ENCODE measurements at regions not wholly inside any gene's neighbourhood (a gene's known extent, or its start where the extent isn't known, plus 50 kb on each side); places are given as distances from the start of the nearest gene placed in this dataset.
"Not testable (repeated sequence)": the region's sequence is repeated elsewhere in the genome, so short reads cannot be mapped to it uniquely, and the experiment has no call there.

GRCh38 chr2:35443087-35443486 is 912.5 kb upstream of the CRIM1 start:
- TF ChIP-seq CTCF (IDR thresholded peaks at IDR 0.05; ENCODE audit: insufficient read depth, low read length, severe bottlenecking): no peak
- Histone ChIP-seq H3K36me3 (ENCODE audit: control insufficient read depth, insufficient read depth, low read length) (no peaks in the 10 kb centered on the region), H3K27me3 (ENCODE audit: control insufficient read depth, insufficient read depth, low read length) (no peaks in the 10 kb centered on the region), H3K4me3 (ENCODE audit: low read depth, low read length) (no peak overlapping the region)
- FAIRE-seq (no peak), DNase-seq (ENCODE audit: low read depth) (no peak)

- H3K27me3 ChIP-seq (ENCODE audit: control insufficient read depth, insufficient read depth, low read length); FAIRE-seq; DNase-seq (ENCODE audit: low read depth); H3K4me3 ChIP-seq (ENCODE audit: low read depth, low read length); H3K36me3 ChIP-seq (ENCODE audit: control insufficient read depth, insufficient read depth, low read length): not testable (repeated sequence)
Measured at GRCh38 chr2:35441575-35441974, 914.0 kb upstream of the CRIM1 start.

GRCh38 chr2:35440308-35440707 is 915.3 kb upstream of the CRIM1 start:
- not testable (repeated sequence) for H3K36me3 ChIP-seq (ENCODE audit: control insufficient read depth, insufficient read depth, low read length); FAIRE-seq; H3K27me3 ChIP-seq (ENCODE audit: control insufficient read depth, insufficient read depth, low read length); H3K4me3 ChIP-seq (ENCODE audit: low read depth, low read length); DNase-seq (ENCODE audit: low read depth)

GRCh38 chr2:35436893-35437292 is 918.7 kb upstream of the CRIM1 start:
- H3K27me3 ChIP-seq (ENCODE audit: control insufficient read depth, insufficient read depth, low read length); DNase-seq (ENCODE audit: low read depth): not testable (repeated sequence)

GRCh38 chr2:35428548-35428947 is 927.0 kb upstream of the CRIM1 start:
- no peak overlapping the region for H3K4me3 ChIP-seq (ENCODE audit: low read depth, low read length)
- DNase-seq (ENCODE audit: low read depth): peak; percentile 18
- FAIRE-seq: no peak
- no peaks in the 10 kb centered on the region for H3K27me3 ChIP-seq (ENCODE audit: control insufficient read depth, insufficient read depth, low read length)
- no peaks in the 10 kb centered on the region for H3K36me3 ChIP-seq (ENCODE audit: control insufficient read depth, insufficient read depth, low read length)
- peak; percentile 61 for TF ChIP-seq CTCF (IDR thresholded peaks at IDR 0.05; ENCODE audit: insufficient read depth, low read length, severe bottlenecking)

More at GRCh38 chr2:35436893-35437292, 918.7 kb upstream of the CRIM1 start:
- H3K36me3 ChIP-seq (ENCODE audit: control insufficient read depth, insufficient read depth, low read length); FAIRE-seq; H3K4me3 ChIP-seq (ENCODE audit: low read depth, low read length): not testable (repeated sequence)

- Histone ChIP-seq H3K27me3 (ENCODE audit: control insufficient read depth, insufficient read depth, low read length) (no peaks in the 10 kb centered on the region), H3K4me3 (ENCODE audit: low read depth, low read length) (no peak overlapping the region), H3K36me3 (ENCODE audit: control insufficient read depth, insufficient read depth, low read length) (no peaks in the 10 kb centered on the region)
- no peak for TF ChIP-seq CTCF (IDR thresholded peaks at IDR 0.05; ENCODE audit: insufficient read depth, low read length, severe bottlenecking)
- no peak for FAIRE-seq
- DNase-seq (ENCODE audit: low read depth): no peak
Measured at GRCh38 chr2:35421485-35421884, 934.1 kb upstream of the CRIM1 start.

- TF ChIP-seq CTCF (IDR thresholded peaks at IDR 0.05; ENCODE audit: insufficient read depth, low read length, severe bottlenecking): no peak
- FAIRE-seq: no peak
- Histone ChIP-seq H3K4me3 (ENCODE audit: low read depth, low read length) (no peak overlapping the region), H3K36me3 (ENCODE audit: control insufficient read depth, insufficient read depth, low read length) (no peaks in the 10 kb centered on the region), H3K27me3 (ENCODE audit: control insufficient read depth, insufficient read depth, low read length) (no peaks in the 10 kb centered on the region)
- no peak for DNase-seq (ENCODE audit: low read depth)
Measured at GRCh38 chr2:35417293-35417692, 938.3 kb upstream of the CRIM1 start.
